ENCODE measurements at regions not wholly inside any gene's neighbourhood (a gene's known extent, or its start where the extent isn't known, plus 50 kb on each side); places are given as distances from the start of the nearest gene placed in this dataset.
"Not testable (repeated sequence)": the region's sequence is repeated elsewhere in the genome, so short reads cannot be mapped to it uniquely, and the experiment has no call there.

- TF ChIP-seq, protein P1, sequence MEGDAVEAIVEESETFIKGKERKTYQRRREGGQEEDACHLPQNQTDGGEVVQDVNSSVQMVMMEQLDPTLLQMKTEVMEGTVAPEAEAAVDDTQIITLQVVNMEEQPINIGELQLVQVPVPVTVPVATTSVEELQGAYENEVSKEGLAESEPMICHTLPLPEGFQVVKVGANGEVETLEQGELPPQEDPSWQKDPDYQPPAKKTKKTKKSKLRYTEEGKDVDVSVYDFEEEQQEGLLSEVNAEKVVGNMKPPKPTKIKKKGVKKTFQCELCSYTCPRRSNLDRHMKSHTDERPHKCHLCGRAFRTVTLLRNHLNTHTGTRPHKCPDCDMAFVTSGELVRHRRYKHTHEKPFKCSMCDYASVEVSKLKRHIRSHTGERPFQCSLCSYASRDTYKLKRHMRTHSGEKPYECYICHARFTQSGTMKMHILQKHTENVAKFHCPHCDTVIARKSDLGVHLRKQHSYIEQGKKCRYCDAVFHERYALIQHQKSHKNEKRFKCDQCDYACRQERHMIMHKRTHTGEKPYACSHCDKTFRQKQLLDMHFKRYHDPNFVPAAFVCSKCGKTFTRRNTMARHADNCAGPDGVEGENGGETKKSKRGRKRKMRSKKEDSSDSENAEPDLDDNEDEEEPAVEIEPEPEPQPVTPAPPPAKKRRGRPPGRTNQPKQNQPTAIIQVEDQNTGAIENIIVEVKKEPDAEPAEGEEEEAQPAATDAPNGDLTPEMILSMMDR (IDR thresholded peaks at IDR 0.05; ENCODE audit: insufficient read depth, low read depth, low read length, missing control alignments): no peak
- no peak overlapping the region for H3K4me3 ChIP-seq (ENCODE audit: low read length)
- no peak for DNase-seq (ENCODE audit: low read depth)
Observed at GRCh38 chr6:44737829-44738528, 350.5 kb downstream of the CDC5L start.

DNA sequence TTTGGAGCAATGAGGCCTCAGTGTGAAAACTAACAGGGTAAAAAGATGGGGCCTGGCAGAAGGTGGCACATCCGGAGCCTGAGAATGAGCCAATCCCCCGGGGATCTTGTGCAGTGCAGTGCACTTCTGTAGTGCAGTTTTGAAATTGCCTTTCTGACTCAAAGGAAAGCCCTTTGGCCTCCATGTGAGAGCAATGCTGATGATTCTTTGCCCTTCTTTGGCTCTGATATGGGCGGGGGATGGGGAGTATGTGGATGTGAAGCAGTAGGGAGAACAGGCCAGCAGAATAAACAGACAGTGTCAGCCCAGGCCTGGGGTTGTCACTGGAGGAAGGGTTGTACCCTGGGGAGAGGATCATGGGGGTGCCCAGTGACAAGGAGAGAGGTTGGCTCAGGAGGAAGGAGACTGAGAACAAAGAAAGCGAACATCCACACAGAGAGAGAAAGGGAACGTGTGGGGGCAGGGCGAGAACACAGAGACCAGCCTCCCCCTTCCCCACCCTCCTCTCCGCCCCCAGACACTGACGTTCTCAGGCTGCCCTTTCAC, 351.2 kb downstream of the CDC5L start:
- peak; percentile 60 for DNase-seq (ENCODE audit: low read depth)
- TF ChIP-seq, protein P1 (IDR thresholded peaks at IDR 0.05; ENCODE audit: insufficient read depth, low read depth, low read length, missing control alignments): no peak
- no peak overlapping the region for H3K4me3 ChIP-seq (ENCODE audit: low read length)

DNA sequence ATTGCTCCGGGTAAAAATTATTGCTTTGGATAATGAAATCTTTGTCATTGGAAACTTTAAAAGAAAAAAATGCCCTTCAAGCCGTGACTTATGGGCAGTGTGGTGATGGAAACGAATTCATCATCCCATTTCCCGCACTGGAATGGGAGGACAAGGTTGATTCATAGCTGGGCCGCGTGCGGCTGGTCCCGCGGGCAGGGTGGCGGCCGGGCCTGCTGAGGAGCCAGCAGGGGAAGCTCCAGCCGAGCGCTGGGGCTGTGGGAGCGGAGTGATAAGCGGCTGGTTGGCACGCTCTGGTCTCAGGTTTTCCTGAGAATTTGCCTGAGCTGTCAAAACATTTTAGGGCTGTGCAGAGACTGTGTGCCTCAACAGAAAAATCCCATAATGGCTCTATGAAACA, 351.7 kb downstream of the CDC5L start:
- no peak for DNase-seq (ENCODE audit: low read depth)
- TF ChIP-seq, protein P1 (IDR thresholded peaks at IDR 0.05; ENCODE audit: insufficient read depth, low read depth, low read length, missing control alignments): no peak
- H3K4me3 ChIP-seq (ENCODE audit: low read length): no peak overlapping the region

DNA sequence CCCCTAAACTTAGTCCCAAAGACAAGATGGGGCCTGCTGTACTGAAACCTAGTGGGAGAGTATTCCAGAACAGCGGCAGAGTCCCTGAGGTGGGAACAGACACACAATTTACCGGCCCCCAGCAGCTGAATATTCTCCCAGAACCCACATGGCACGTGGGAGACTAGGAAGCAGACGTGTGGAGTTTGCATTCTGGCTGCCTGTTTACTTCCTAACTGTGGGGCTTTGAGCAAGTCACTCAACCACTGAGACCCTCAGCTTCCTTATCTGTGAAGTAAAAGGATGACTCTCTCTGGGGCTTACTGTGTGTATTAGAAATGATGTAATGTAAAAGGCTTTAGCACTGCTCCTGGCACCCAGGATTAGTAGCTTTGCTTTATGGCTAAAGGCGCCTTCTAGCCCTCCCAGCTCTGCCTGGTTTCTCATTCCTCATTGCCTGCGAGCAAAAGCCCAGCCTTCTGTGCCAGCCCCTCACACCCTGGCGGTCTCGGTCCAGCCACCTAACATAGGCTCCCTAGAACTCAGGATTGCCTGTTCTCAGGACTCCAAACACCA, 353.1 kb downstream of the CDC5L start:
- H3K4me3 ChIP-seq (ENCODE audit: low read length): no peak overlapping the region
- TF ChIP-seq, protein P1 (IDR thresholded peaks at IDR 0.05; ENCODE audit: insufficient read depth, low read depth, low read length, missing control alignments): no peak
- DNase-seq (ENCODE audit: low read depth): no peak

DNA sequence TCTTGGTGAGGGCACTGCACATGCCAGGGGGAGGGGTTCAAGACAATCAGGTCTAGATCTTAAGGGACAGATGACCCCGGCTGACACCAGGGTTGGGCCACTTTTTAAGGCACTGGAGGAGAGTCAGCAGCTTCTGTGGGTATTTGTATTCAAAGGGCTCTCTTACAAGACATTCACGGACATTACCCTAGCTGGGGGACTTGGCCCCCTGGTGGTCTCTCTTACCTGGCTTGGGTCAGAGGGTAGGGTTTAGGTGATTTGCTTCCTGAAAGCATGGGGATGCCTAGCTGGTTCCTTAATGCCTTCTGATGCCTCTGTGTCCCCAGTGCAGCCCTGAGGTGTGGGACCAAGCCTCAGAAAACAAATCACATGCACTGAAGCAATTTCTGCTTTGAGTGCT, 354.7 kb downstream of the CDC5L start:
- no peak for DNase-seq (ENCODE audit: low read depth)
- TF ChIP-seq, protein P1 (IDR thresholded peaks at IDR 0.05; ENCODE audit: insufficient read depth, low read depth, low read length, missing control alignments): no peak
- no peak overlapping the region for H3K4me3 ChIP-seq (ENCODE audit: low read length)

DNA sequence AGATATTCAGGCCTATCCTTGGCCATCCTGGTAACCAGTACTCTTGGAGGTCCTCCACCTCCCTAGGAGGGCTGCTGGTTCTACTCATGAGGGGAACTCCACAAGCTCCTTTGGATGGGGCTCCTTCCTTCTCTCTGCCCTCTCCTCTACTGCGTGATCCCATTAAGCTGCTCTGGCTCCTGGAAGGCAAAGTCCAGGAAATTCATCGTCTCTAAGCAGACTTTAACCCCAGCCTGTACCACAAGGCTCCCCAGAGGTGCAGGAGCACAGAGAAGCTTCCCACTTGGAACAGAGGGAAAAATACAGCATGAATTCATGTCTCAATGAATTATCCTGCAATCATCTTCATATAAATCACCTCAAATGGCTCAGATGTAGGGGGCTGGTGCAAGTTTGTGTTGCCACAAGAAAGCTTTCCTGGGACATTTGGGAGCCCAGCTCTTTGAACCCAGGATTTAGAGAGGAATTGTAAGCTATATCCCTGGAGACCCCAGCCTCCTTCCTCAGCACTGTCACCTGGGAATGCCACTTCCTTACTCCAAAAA, 355.4 kb downstream of the CDC5L start:
- no peak overlapping the region for H3K4me3 ChIP-seq (ENCODE audit: low read length)
- TF ChIP-seq, protein P1 (IDR thresholded peaks at IDR 0.05; ENCODE audit: insufficient read depth, low read depth, low read length, missing control alignments): no peak
- no peak for DNase-seq (ENCODE audit: low read depth)

- not testable (repeated sequence) for DNase-seq (ENCODE audit: low read depth)
Observed at GRCh38 chr6:44760116-44760515, 372.6 kb downstream of the CDC5L start.

More at GRCh38 chr6:44760116-44760515, 372.6 kb downstream of the CDC5L start:
- not testable (repeated sequence) for H3K4me3 ChIP-seq (ENCODE audit: low read length)

Measured in epithelial cell of esophagus (primary cell).